Hepatocyte (in vitro differentiated cells): ENCODE measurements at regions not wholly inside any gene's neighbourhood (a gene's known extent, or its start where the extent isn't known, plus 50 kb on each side); places are given as distances from the start of the nearest gene placed in this dataset.

Experiments used
- EZH2 ChIP-seq: fragments of 200-600 bp; sonication (generic); IDR thresholded peaks from 2 replicates; pipeline ENCODE4 v1.6.1; 2016; ENCODE audit warnings: antibody characterized with exemption, mild to moderate bottlenecking, borderline replicate concordance
- EZH2phosphoT487 ChIP-seq: fragments of 200-600 bp; sonication (generic); IDR thresholded peaks from one replicate; pipeline ENCODE4 v1.6.1; 2018; ENCODE audit warnings: antibody characterized with exemption, mild to moderate bottlenecking, low read depth, moderate library complexity; ENCODE audit not compliant: unreplicated experiment, severe bottlenecking
- TF ChIP-seq, protein P1 (sequence below): fragments of 200-600 bp; sonication (generic); IDR thresholded peaks from 2 replicates; pipeline ENCODE4 v1.5.1; 2016; ENCODE audit warnings: antibody characterized with exemption, mild to moderate bottlenecking; ENCODE audit not compliant: poor library complexity

DNA sequence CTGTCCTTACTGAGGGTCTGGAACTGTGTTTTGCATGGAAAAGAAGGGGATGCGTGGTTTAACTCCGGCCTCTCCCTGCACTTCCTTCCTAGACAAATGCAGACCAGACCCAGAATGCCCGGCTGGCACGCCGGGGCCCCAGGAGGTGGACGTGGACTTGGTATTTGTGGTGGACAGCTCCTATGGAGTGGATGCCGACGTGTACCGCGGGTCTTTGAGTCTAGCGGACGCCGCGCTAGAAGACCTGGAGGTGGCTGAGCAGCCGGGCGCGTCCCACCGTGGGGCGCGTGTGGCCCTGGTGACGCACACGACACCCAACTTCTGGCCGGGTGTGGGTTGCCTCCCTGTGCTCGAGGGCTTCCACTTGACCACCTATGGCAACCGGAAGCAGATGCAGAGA lies 81.8 kb upstream of the COL6A5 start:
- TF ChIP-seq, protein P1, sequence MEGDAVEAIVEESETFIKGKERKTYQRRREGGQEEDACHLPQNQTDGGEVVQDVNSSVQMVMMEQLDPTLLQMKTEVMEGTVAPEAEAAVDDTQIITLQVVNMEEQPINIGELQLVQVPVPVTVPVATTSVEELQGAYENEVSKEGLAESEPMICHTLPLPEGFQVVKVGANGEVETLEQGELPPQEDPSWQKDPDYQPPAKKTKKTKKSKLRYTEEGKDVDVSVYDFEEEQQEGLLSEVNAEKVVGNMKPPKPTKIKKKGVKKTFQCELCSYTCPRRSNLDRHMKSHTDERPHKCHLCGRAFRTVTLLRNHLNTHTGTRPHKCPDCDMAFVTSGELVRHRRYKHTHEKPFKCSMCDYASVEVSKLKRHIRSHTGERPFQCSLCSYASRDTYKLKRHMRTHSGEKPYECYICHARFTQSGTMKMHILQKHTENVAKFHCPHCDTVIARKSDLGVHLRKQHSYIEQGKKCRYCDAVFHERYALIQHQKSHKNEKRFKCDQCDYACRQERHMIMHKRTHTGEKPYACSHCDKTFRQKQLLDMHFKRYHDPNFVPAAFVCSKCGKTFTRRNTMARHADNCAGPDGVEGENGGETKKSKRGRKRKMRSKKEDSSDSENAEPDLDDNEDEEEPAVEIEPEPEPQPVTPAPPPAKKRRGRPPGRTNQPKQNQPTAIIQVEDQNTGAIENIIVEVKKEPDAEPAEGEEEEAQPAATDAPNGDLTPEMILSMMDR, result no peak
- no peak for TF ChIP-seq EZH2
- TF ChIP-seq EZH2phosphoT487, result no peak
